Left ventricle myocardium inferior (tissue), 1 donor: ENCODE measurements at regions not wholly inside any gene's neighbourhood (a gene's known extent, or its start where the extent isn't known, plus 50 kb on each side); places are given as distances from the start of the nearest gene placed in this dataset.

Source experiments
- DNase-seq: peaks from one replicate; pipeline ENCODE4 v3.0.0-alpha.2; 2020
- H3K27ac ChIP-seq: fragments of 200-600 bp; replicated peaks from 2 replicates; pipeline ENCODE4 v1.8.0; 2021
- H3K27me3 ChIP-seq: fragments of 200-600 bp; 2 replicates; pipeline ENCODE4 v1.8.0; 2021; ENCODE audit warnings: low read depth
- H3K36me3 ChIP-seq: fragments of 200-600 bp; 2 replicates; pipeline ENCODE4 v1.8.0; 2021
- H3K4me1 ChIP-seq: fragments of 200-600 bp; 2 replicates; pipeline ENCODE4 v1.8.0; 2021
- H3K4me3 ChIP-seq: fragments of 200-600 bp; 2 replicates; pipeline ENCODE4 v1.8.0; 2021; ENCODE audit warnings: mild to moderate bottlenecking, moderate library complexity
- H3K9me3 ChIP-seq: fragments of 200-600 bp; replicated peaks from 2 replicates; pipeline ENCODE4 v1.8.0; 2021
- CTCF ChIP-seq: fragments of 200-600 bp; IDR thresholded peaks from 2 replicates; pipeline ENCODE4 v1.8.0; 2021; ENCODE audit warnings: antibody characterized with exemption, mild to moderate bottlenecking, borderline replicate concordance
- intact Hi-C: fragments of 100-400 bp; cut with micrococcal nuclease; formaldehyde crosslinking; loops from one replicate; pipeline ENCODE4 v1.11.0; 2022
- donor health status: DM: no; HTN: yes; CAD: no; lungs with severe emphysema.

GRCh38 chr5:26430323-26430722 is 608.1 kb downstream of the CDH9 start:
- intact Hi-C loops, result no loop called here
- no peaks in the 10 kb centered on the region for H3K4me1 ChIP-seq
- no peak for TF ChIP-seq CTCF
- peaks cover 4% of the 10 kb centered on the region for H3K9me3 ChIP-seq
- no peak for DNase-seq
- H3K27me3 ChIP-seq, result no peaks in the 10 kb centered on the region
- H3K4me3 ChIP-seq, result no peak overlapping the region
- no peaks in the 10 kb centered on the region for H3K36me3 ChIP-seq
- H3K27ac ChIP-seq, result no peak overlapping the region

- intact Hi-C loops, result no loop called here
- no peak for TF ChIP-seq CTCF
- no peak overlapping the region for H3K4me3 ChIP-seq
- no peaks in the 10 kb centered on the region for H3K36me3 ChIP-seq
- no peaks in the 10 kb centered on the region for H3K4me1 ChIP-seq
- H3K27me3 ChIP-seq, result no peaks in the 10 kb centered on the region
- H3K9me3 ChIP-seq, result peaks cover 4% of the 10 kb centered on the region
- no peak for DNase-seq
- H3K27ac ChIP-seq, result no peak overlapping the region
These were observed 611.1 kb downstream of the CDH9 start for GRCh38 chr5:26427281-26427680.

GRCh38 chr5:26419987-26420386 is 618.4 kb downstream of the CDH9 start:
- Histone ChIP-seq H3K9me3 (no peaks in the 10 kb centered on the region), H3K4me3 (no peak overlapping the region), H3K4me1 (no peaks in the 10 kb centered on the region), H3K27ac (no peak overlapping the region), H3K27me3 (no peaks in the 10 kb centered on the region), H3K36me3 (no peaks in the 10 kb centered on the region)
- no peak for DNase-seq
- TF ChIP-seq CTCF, result no peak
- intact Hi-C loops, result no loop called here

- Histone ChIP-seq H3K4me3 (no peak overlapping the region), H3K27ac (no peak overlapping the region), H3K36me3 (no peaks in the 10 kb centered on the region), H3K27me3 (no peaks in the 10 kb centered on the region), H3K9me3 (peaks cover under 1% of the 10 kb centered on the region), H3K4me1 (no peaks in the 10 kb centered on the region)
- no peak for TF ChIP-seq CTCF
- no peak for DNase-seq
- intact Hi-C loops, result no loop called here
These were observed 621.5 kb downstream of the CDH9 start for GRCh38 chr5:26416911-26417310.

GRCh38 chr5:26415987-26416779 is 622.2 kb downstream of the CDH9 start:
- no peak for TF ChIP-seq CTCF
- Histone ChIP-seq H3K27ac (no peak overlapping the region), H3K4me3 (no peak overlapping the region), H3K27me3 (no peaks in the 10 kb centered on the region), H3K9me3 (peaks cover 8% of the 10 kb centered on the region), H3K36me3 (no peaks in the 10 kb centered on the region), H3K4me1 (no peaks in the 10 kb centered on the region)
- no peak for DNase-seq
- intact Hi-C loops, result no loop called here
